ENCODE measurements at regions not wholly inside any gene's neighbourhood (a gene's known extent, or its start where the extent isn't known, plus 50 kb on each side); places are given as distances from the start of the nearest gene placed in this dataset.
A peak's percentile ranks its signal among the peaks of the same experiment; 100 is the strongest.

- DNase-seq, result peak in 4 of 5 donors; percentile 4 to 58 (median 24)
- no peak overlapping the region for H3K4me3 ChIP-seq
- H3K9me3 ChIP-seq, result no peaks in the 10 kb centered on the region
- H3K27ac ChIP-seq, result no peak overlapping the region
- H3K27me3 ChIP-seq, result no peaks in the 10 kb centered on the region
- TF ChIP-seq CTCF (IDR thresholded peaks at IDR 0.05), result no peak
- TF ChIP-seq POLR2A (IDR thresholded peaks at IDR 0.05), result no peak
- H3K4me1 ChIP-seq, result peaks cover 0 to 38% (median 9%) of the 10 kb centered on the region in 12 donors
- no peaks in the 10 kb centered on the region for H3K36me3 ChIP-seq
- no peak for ATAC-seq
- intact Hi-C loops (cut with DNase I), result loop anchor here (1.0 to 5.0 kb wide), 9 partner anchors 42 to 165 kb away; no protein-coding TSS in a partner anchor
- 84 to 91% (median 89%) methylated on average over 7 to 10 of the region's 10 CpGs for WGBS, 4 donors
Observed at GRCh38 chr17:77330602-77331081, 189.9 kb downstream of the SEC14L1 start.

GRCh38 chr17:77331301-77331864, 190.6 kb downstream of the SEC14L1 start:
- no peak for TF ChIP-seq POLR2A (IDR thresholded peaks at IDR 0.05)
- peak; percentile 93 to 98 (median 94) for TF ChIP-seq CTCF (IDR thresholded peaks at IDR 0.05)
- no peaks in the 10 kb centered on the region for H3K9me3 ChIP-seq
- 8 to 11% (median 8%) methylated on average over 19 to 23 of the region's 23 CpGs for WGBS, 4 donors
- H3K4me1 ChIP-seq, result peaks cover 0 to 31% (median 9%) of the 10 kb centered on the region in 12 donors
- no peaks in the 10 kb centered on the region for H3K36me3 ChIP-seq
- DNase-seq, result peak; percentile 91 to 96 (median 92)
- H3K27ac ChIP-seq, result peak overlapping the region in 9 of 12 donors; percentile 2 to 85 (median 55)
- H3K4me3 ChIP-seq, result peak overlapping the region in 7 of 12 donors; percentile 21 to 45 (median 41)
- ATAC-seq, result peak; percentile 74 to 92 (median 88)
- intact Hi-C loops (cut with DNase I), result loop anchor here (1.0 to 5.0 kb wide), 9 partner anchors 41 to 164 kb away; no protein-coding TSS in a partner anchor
- no peaks in the 10 kb centered on the region for H3K27me3 ChIP-seq

GRCh38 chr17:77332034-77332971, 191.5 kb downstream of the SEC14L1 start:
- peak in 2 of 5 donors; percentile 3 to 15 for DNase-seq
- ATAC-seq, result no peak
- Histone ChIP-seq H3K27ac (peak overlapping the region in 8 of 12 donors; percentile 2 to 85 (median 56)), H3K4me3 (peak overlapping the region in 3 of 12 donors; percentile 42 to 45 (median 43)), H3K27me3 (no peaks in the 10 kb centered on the region), H3K36me3 (no peaks in the 10 kb centered on the region), H3K4me1 (peaks cover 0 to 29% (median 9%) of the 10 kb centered on the region in 12 donors), H3K9me3 (peaks cover 0 to 9% (median 5%) of the 10 kb centered on the region in 12 donors)
- 78 to 86% (median 83%) methylated on average over 13 of the region's 13 CpGs for WGBS, 4 donors
- TF ChIP-seq POLR2A (IDR thresholded peaks at IDR 0.05), result no peak
- TF ChIP-seq CTCF (IDR thresholded peaks at IDR 0.05), result no peak
- intact Hi-C loops (cut with DNase I), result loop anchor here (1.0 to 5.0 kb wide), 5 partner anchors 40 to 163 kb away; no protein-coding TSS in a partner anchor
